ENCODE measurements at regions not wholly inside any gene's neighbourhood (a gene's known extent, or its start where the extent isn't known, plus 50 kb on each side); places are given as distances from the start of the nearest gene placed in this dataset.

DNA sequence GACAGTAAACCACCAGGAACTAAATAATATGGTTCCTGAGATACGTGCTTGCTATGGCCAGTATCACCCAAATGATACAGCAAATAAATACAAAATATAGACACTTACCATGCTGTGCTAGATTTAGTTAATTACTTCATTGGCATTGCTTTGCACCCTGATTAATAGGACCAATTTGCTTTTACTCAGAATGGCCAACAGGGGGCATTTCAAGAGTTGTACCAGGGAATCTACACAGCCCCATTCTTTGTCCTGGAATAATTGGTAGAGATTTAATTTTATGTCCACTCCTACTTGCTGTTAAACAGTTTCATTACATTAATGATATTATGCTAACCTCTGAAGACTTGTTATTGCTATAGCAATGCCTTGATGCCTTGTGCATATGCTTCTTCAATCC lies 280.8 kb downstream of the RERGL start:
- DNase-seq = no peak

- DNase-seq = no peak
Measured at GRCh38 chr12:17802657-17803641, 287.0 kb downstream of the RERGL start.

GRCh38 chr12:17793854-17794253 lies 296.1 kb downstream of the RERGL start:
- no peak for DNase-seq

GRCh38 chr12:17778242-17778641 lies 311.8 kb downstream of the RERGL start:
- no peak for DNase-seq

DNA sequence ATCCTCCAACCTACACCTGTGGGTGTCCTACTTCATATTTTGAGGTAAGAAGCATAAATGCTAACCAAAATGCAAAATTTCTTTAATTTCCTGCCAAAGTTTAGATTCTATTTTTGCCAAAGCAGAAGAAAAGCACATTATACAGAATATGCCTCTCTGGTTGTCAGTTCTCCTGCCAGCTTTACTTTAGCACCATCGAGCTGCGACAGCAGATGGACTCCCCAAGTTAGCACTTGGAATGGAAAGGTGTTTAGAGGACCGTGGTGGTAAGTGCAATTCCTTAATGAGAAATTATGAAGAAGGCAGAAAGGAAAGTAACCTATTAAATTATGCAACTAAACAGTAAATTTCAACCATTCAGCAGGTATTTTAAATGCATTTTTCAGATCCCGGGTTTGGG lies 326.6 kb downstream of the RERGL start:
- DNase-seq = no peak

- no peak for DNase-seq
Measured at GRCh38 chr12:17759982-17760381, 330.0 kb downstream of the RERGL start.
